ENCODE measurements at regions not wholly inside any gene's neighbourhood (a gene's known extent, or its start where the extent isn't known, plus 50 kb on each side); places are given as distances from the start of the nearest gene placed in this dataset.

GRCh38 chr5:101860563-101860962 lies 435.5 kb downstream of the SLCO4C1 start:
- no peak overlapping the region for H2AFZ ChIP-seq (ENCODE audit: low read length)
- no peaks in the 10 kb centered on the region for H3K36me3 ChIP-seq (ENCODE audit: insufficient read depth, low read length)
- H3K4me2 ChIP-seq (ENCODE audit: low read length), result no peak overlapping the region
- H3K4me1 ChIP-seq (ENCODE audit: insufficient read depth, low read length, severe bottlenecking), result no peaks in the 10 kb centered on the region
- TF ChIP-seq EZH2 (IDR thresholded peaks at IDR 0.05; ENCODE audit: borderline replicate concordance, low read length) (no peak), CTCF (IDR thresholded peaks at IDR 0.05; ENCODE audit: low read length) (no peak)
- no peaks in the 10 kb centered on the region for H3K9me3 ChIP-seq (ENCODE audit: low read length)
- H3K79me2 ChIP-seq (ENCODE audit: insufficient read depth, low read length), result no peaks in the 10 kb centered on the region
- H3K27ac ChIP-seq (ENCODE audit: low read depth, low read length, poor library complexity, severe bottlenecking), result no peak overlapping the region
- H4K20me1 ChIP-seq (ENCODE audit: insufficient read depth, low read length), result no peaks in the 10 kb centered on the region
- no peaks in the 10 kb centered on the region for H3K9me2 ChIP-seq (ENCODE audit: low read depth, low read length)
- H3K27me3 ChIP-seq (ENCODE audit: insufficient read depth, low read length), result no peaks in the 10 kb centered on the region
- H3K9ac ChIP-seq (ENCODE audit: low read length), result no peak overlapping the region
- no peaks in the 10 kb centered on the region for H3F3A ChIP-seq (ENCODE audit: insufficient read depth, low read length)
- H3K4me3 ChIP-seq (ENCODE audit: low read depth, low read length, poor library complexity, severe bottlenecking), result no peak overlapping the region

GRCh38 chr5:101860145-101860544 lies 435.9 kb downstream of the SLCO4C1 start:
- H3F3A ChIP-seq (ENCODE audit: insufficient read depth, low read length), result no peaks in the 10 kb centered on the region
- no peaks in the 10 kb centered on the region for H4K20me1 ChIP-seq (ENCODE audit: insufficient read depth, low read length)
- H3K9ac ChIP-seq (ENCODE audit: low read length), result no peak overlapping the region
- H3K9me3 ChIP-seq (ENCODE audit: low read length), result no peaks in the 10 kb centered on the region
- H3K27me3 ChIP-seq (ENCODE audit: insufficient read depth, low read length), result no peaks in the 10 kb centered on the region
- no peak overlapping the region for H3K27ac ChIP-seq (ENCODE audit: low read depth, low read length, poor library complexity, severe bottlenecking)
- H3K4me2 ChIP-seq (ENCODE audit: low read length), result no peak overlapping the region
- H2AFZ ChIP-seq (ENCODE audit: low read length), result no peak overlapping the region
- H3K36me3 ChIP-seq (ENCODE audit: insufficient read depth, low read length), result no peaks in the 10 kb centered on the region
- no peak overlapping the region for H3K4me3 ChIP-seq (ENCODE audit: low read depth, low read length, poor library complexity, severe bottlenecking)
- H3K9me2 ChIP-seq (ENCODE audit: low read depth, low read length), result no peaks in the 10 kb centered on the region
- H3K4me1 ChIP-seq (ENCODE audit: insufficient read depth, low read length, severe bottlenecking), result no peaks in the 10 kb centered on the region
- TF ChIP-seq EZH2 (IDR thresholded peaks at IDR 0.05; ENCODE audit: borderline replicate concordance, low read length) (no peak), CTCF (IDR thresholded peaks at IDR 0.05; ENCODE audit: low read length) (no peak)
- H3K79me2 ChIP-seq (ENCODE audit: insufficient read depth, low read length), result no peaks in the 10 kb centered on the region

- H3K4me2 ChIP-seq (ENCODE audit: low read length), result no peak overlapping the region
- H3K27ac ChIP-seq (ENCODE audit: low read depth, low read length, poor library complexity, severe bottlenecking), result no peak overlapping the region
- no peak overlapping the region for H3K9ac ChIP-seq (ENCODE audit: low read length)
- H3K36me3 ChIP-seq (ENCODE audit: insufficient read depth, low read length), result no peaks in the 10 kb centered on the region
- no peak overlapping the region for H2AFZ ChIP-seq (ENCODE audit: low read length)
- H3K9me3 ChIP-seq (ENCODE audit: low read length), result no peaks in the 10 kb centered on the region
- H3K4me1 ChIP-seq (ENCODE audit: insufficient read depth, low read length, severe bottlenecking), result no peaks in the 10 kb centered on the region
- no peaks in the 10 kb centered on the region for H4K20me1 ChIP-seq (ENCODE audit: insufficient read depth, low read length)
- H3K27me3 ChIP-seq (ENCODE audit: insufficient read depth, low read length), result no peaks in the 10 kb centered on the region
- TF ChIP-seq CTCF (IDR thresholded peaks at IDR 0.05; ENCODE audit: low read length), result no peak
- no peak for TF ChIP-seq EZH2 (IDR thresholded peaks at IDR 0.05; ENCODE audit: borderline replicate concordance, low read length)
- no peaks in the 10 kb centered on the region for H3F3A ChIP-seq (ENCODE audit: insufficient read depth, low read length)
- H3K4me3 ChIP-seq (ENCODE audit: low read depth, low read length, poor library complexity, severe bottlenecking), result no peak overlapping the region
- no peaks in the 10 kb centered on the region for H3K79me2 ChIP-seq (ENCODE audit: insufficient read depth, low read length)
- no peaks in the 10 kb centered on the region for H3K9me2 ChIP-seq (ENCODE audit: low read depth, low read length)
Measured at GRCh38 chr5:101846496-101846895, 449.6 kb downstream of the SLCO4C1 start.
